ENCODE measurements at regions not wholly inside any gene's neighbourhood (a gene's known extent, or its start where the extent isn't known, plus 50 kb on each side); places are given as distances from the start of the nearest gene placed in this dataset.
"Not testable (repeated sequence)": the region's sequence is repeated elsewhere in the genome, so short reads cannot be mapped to it uniquely, and the experiment has no call there.

DNA sequence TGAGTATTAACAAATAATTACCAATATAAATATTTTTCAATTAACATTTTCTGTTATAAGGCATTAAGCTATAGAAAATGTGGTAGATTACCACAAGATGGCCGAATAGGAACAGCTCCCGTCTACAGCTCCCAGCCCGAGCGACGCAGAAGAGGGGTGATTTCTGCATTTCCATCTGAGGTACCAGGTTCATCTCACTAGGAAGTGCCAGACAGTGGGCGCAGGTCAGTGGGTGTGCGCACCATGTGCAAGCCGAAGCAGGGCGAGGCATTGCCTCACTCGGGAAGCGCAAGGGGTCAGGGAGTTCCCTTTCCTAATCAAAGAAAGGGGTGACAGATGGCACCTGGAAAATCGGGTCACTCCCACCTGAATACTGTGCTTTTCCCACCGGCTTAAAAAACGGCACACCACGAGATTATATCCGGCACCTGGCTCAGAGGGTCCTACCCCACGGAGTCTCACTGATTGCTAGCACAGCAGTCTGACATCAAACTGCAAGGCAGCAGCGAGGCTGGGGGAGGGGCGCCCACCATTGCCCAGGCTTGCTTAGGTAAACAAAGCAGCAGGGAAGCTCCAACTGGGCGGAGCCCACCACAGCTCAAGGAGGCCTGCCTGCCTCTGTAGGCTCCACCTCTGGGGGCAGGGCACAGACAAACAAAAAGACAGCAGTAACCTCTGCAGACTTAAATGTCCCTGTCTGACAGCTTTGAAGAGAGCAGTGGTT, 808.4 kb downstream of the FSCB start:
- H3K36me3 Mint-ChIP-seq (ENCODE audit: insufficient read depth in 2 of 2); H3K9me3 Mint-ChIP-seq; H3K4me1 Mint-ChIP-seq (ENCODE audit: low read depth); DNase-seq; ATAC-seq (replicated peaks in 1 of 2); H3K27ac Mint-ChIP-seq; H3K27me3 Mint-ChIP-seq (ENCODE audit: low read depth); H3K4me3 Mint-ChIP-seq: not testable (repeated sequence)

- ATAC-seq (replicated peaks in 1 of 2): no peak
- Mint-ChIP-seq H3K36me3 (ENCODE audit: insufficient read depth in 2 of 2) (peaks cover 0 to 3% of the 10 kb centered on the region in 2 donors), H3K4me1 (ENCODE audit: low read depth) (no peaks in the 10 kb centered on the region), H3K9me3 (peaks cover 0 to 10% of the 10 kb centered on the region in 2 donors), H3K27ac (no peak overlapping the region), H3K27me3 (ENCODE audit: low read depth) (no peaks in the 10 kb centered on the region), H3K4me3 (no peak overlapping the region)
- DNase-seq: no peak
Observed at GRCh38 chr14:43697003-43697402, 810.1 kb downstream of the FSCB start.

DNA sequence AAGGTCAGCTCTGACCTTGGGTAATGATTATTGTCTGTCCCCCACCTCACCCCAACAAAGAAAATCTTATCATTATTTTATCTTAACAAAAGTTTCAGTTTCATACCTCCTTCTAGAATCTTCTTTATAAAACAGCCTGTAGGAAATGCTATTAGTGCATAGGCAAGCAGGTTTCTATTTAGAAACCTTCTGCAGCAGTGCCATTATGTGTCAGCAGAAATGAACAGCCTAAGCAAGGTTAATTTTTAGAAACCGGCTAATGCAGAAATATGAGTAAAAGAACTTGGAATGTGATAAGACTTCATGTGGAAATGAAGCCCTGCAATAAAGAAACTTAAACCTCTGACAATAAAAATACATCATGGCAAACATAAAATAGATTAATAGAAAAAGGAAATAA, 814.4 kb downstream of the FSCB start:
- Mint-ChIP-seq H3K9me3 (peaks cover 0 to 14% of the 10 kb centered on the region in 2 donors), H3K4me1 (ENCODE audit: low read depth) (no peaks in the 10 kb centered on the region), H3K4me3 (no peak overlapping the region), H3K27ac (no peak overlapping the region), H3K36me3 (ENCODE audit: insufficient read depth in 2 of 2) (no peaks in the 10 kb centered on the region), H3K27me3 (ENCODE audit: low read depth) (no peaks in the 10 kb centered on the region)
- DNase-seq (no peak), ATAC-seq (replicated peaks in 1 of 2) (no peak)

DNA sequence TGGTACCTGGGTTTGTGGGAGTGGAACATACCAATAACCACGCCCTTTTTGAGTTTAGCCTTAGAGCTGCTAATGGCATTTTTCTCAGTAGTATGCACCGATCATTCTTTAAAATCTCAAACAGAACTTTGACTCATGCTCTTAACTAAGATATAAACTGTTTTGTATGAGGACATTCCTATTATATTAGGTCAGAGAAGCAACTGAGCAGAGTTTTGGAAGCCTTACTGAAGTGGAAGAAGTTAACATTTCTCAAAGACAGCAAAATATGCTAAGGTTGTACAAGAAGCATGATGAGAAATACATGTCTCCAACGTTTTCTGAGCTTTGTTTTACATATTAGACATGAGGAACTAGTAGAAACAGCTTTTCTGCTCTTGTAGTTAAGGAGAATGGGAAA, 819.2 kb downstream of the FSCB start:
- no peak for DNase-seq
- peaks cover 3 to 9% of the 10 kb centered on the region in 2 donors for H3K9me3 Mint-ChIP-seq
- no peak overlapping the region for H3K4me3 Mint-ChIP-seq
- ATAC-seq (replicated peaks in 1 of 2): no peak
- no peak overlapping the region for H3K27ac Mint-ChIP-seq
- H3K4me1 Mint-ChIP-seq (ENCODE audit: low read depth): no peaks in the 10 kb centered on the region
- H3K27me3 Mint-ChIP-seq (ENCODE audit: low read depth): no peaks in the 10 kb centered on the region
- no peaks in the 10 kb centered on the region for H3K36me3 Mint-ChIP-seq (ENCODE audit: insufficient read depth in 2 of 2)

- Mint-ChIP-seq H3K36me3 (ENCODE audit: insufficient read depth in 2 of 2) (no peaks in the 10 kb centered on the region), H3K4me1 (ENCODE audit: low read depth) (no peaks in the 10 kb centered on the region), H3K27ac (no peak overlapping the region), H3K27me3 (ENCODE audit: low read depth) (no peaks in the 10 kb centered on the region), H3K4me3 (no peak overlapping the region), H3K9me3 (peaks cover 7 to 13% of the 10 kb centered on the region in 2 donors)
- no peak for ATAC-seq (replicated peaks in 1 of 2)
- DNase-seq: no peak
Observed at GRCh38 chr14:43677581-43677980, 829.5 kb downstream of the FSCB start.

DNA sequence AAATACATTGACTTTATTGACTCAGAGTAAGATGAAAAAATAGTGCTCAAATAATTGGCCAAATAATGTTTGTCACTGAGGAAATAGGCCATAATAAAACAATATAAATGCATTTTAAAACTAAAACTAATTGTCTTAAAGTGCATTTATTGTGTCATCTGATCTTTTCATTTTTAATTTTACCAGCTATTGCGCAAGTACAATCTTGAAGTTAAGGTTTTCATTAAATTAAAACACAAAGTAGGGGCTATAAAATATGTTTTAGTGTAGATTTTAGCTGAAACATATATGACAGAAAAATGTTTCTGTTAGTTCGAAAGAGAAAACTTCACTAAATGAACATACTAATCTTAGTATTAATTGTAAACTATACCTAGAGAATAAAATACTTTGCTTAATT, 832.8 kb downstream of the FSCB start:
- Mint-ChIP-seq H3K36me3 (ENCODE audit: insufficient read depth in 2 of 2) (no peaks in the 10 kb centered on the region), H3K27ac (no peak overlapping the region), H3K9me3 (peaks cover 11 to 19% of the 10 kb centered on the region in 2 donors), H3K4me3 (no peak overlapping the region), H3K4me1 (ENCODE audit: low read depth) (no peaks in the 10 kb centered on the region), H3K27me3 (ENCODE audit: low read depth) (no peaks in the 10 kb centered on the region)
- DNase-seq (no peak), ATAC-seq (replicated peaks in 1 of 2) (no peak)

GRCh38 chr14:43671716-43672485, 835.2 kb downstream of the FSCB start:
- Mint-ChIP-seq H3K4me1 (ENCODE audit: low read depth) (no peaks in the 10 kb centered on the region), H3K4me3 (no peak overlapping the region), H3K36me3 (ENCODE audit: insufficient read depth in 2 of 2) (no peaks in the 10 kb centered on the region), H3K9me3 (peaks cover 15 to 20% of the 10 kb centered on the region in 2 donors), H3K27ac (no peak overlapping the region), H3K27me3 (ENCODE audit: low read depth) (no peaks in the 10 kb centered on the region)
- no peak for ATAC-seq (replicated peaks in 1 of 2)
- DNase-seq: no peak

GRCh38 chr14:43669355-43669754, 837.7 kb downstream of the FSCB start:
- no peaks in the 10 kb centered on the region for H3K27me3 Mint-ChIP-seq (ENCODE audit: low read depth)
- no peak overlapping the region for H3K4me3 Mint-ChIP-seq
- H3K36me3 Mint-ChIP-seq (ENCODE audit: insufficient read depth in 2 of 2): peaks cover 0 to 2% of the 10 kb centered on the region in 2 donors
- ATAC-seq (replicated peaks in 1 of 2): no peak
- H3K9me3 Mint-ChIP-seq: peaks cover 14 to 21% of the 10 kb centered on the region in 2 donors
- H3K27ac Mint-ChIP-seq: no peak overlapping the region
- no peak for DNase-seq
- no peaks in the 10 kb centered on the region for H3K4me1 Mint-ChIP-seq (ENCODE audit: low read depth)

- ATAC-seq (replicated peaks in 1 of 2) (no peak), DNase-seq (no peak)
- Mint-ChIP-seq H3K36me3 (ENCODE audit: insufficient read depth in 2 of 2) (peaks cover 0 to 2% of the 10 kb centered on the region in 2 donors), H3K27ac (no peak overlapping the region), H3K4me1 (ENCODE audit: low read depth) (no peaks in the 10 kb centered on the region), H3K9me3 (peaks cover 7 to 12% of the 10 kb centered on the region in 2 donors), H3K27me3 (ENCODE audit: low read depth) (no peaks in the 10 kb centered on the region), H3K4me3 (no peak overlapping the region)
Observed at GRCh38 chr14:43665570-43666267, 841.4 kb downstream of the FSCB start.

- not testable (repeated sequence) for ATAC-seq (replicated peaks in 1 of 2); H3K36me3 Mint-ChIP-seq (ENCODE audit: insufficient read depth in 2 of 2); H3K4me1 Mint-ChIP-seq (ENCODE audit: low read depth); H3K4me3 Mint-ChIP-seq; H3K27ac Mint-ChIP-seq; H3K27me3 Mint-ChIP-seq (ENCODE audit: low read depth); DNase-seq
- H3K9me3 Mint-ChIP-seq: peaks cover 20 to 25% of the 10 kb centered on the region in 2 donors
Observed at GRCh38 chr14:43655194-43655593, 851.9 kb downstream of the FSCB start.

DNA sequence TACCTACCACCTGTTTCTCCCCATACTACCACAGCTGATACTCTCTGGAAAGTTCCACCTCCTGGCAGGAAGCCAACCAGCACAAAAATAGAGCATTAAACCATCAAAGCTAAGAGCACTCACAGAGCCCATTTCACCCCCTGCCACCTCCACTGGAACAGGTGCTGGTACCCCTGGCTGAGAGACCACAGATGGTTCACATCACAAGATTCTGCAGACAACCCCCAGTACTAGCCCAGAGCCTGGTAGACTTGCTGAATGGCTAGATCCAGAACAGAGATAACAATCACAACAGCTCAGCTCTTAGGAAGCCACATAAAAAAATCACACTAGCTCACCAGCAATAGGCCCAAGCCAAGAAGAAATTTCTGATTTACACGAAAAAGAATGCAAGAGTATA, 855.2 kb downstream of the FSCB start:
- Mint-ChIP-seq H3K36me3 (ENCODE audit: insufficient read depth in 2 of 2) (peaks cover 0 to 2% of the 10 kb centered on the region in 2 donors), H3K4me1 (ENCODE audit: low read depth) (no peaks in the 10 kb centered on the region), H3K27ac (no peak overlapping the region), H3K9me3 (peaks cover 20 to 29% of the 10 kb centered on the region in 2 donors), H3K27me3 (ENCODE audit: low read depth) (no peaks in the 10 kb centered on the region), H3K4me3 (no peak overlapping the region)
- ATAC-seq (replicated peaks in 1 of 2) (no peak), DNase-seq (no peak)

DNA sequence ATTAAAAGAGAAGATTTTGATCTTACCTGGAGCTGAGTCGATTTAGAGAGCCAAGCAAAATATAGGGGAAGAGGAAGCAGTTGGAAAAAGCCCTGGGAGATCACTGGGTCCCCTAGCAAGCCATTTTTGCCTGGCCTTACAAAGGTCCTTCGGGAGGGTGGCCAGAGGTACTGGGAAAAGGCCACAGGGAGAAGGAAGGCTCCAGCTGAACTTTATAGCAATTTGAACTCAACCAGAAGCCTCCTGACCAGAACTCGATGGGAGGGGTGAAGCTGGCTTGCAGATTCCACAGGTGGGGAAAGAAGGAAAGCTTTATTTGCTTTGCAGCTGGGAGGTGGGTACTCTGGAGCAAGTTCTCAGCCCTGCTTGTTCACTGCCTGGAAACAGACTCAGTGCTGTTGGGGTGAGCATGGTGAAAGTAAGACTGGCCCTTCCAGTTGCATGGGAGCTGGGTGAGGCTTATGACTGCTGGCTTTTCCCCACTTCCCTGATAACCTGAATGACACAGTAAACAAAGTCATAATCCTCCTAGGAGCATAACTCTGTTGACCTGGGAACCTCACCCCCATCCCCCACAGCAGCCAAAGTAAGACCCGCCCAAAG, 855.8 kb downstream of the FSCB start:
- no peaks in the 10 kb centered on the region for H3K4me1 Mint-ChIP-seq (ENCODE audit: low read depth)
- ATAC-seq (replicated peaks in 1 of 2) (no peak), DNase-seq (no peak)
- H3K36me3 Mint-ChIP-seq (ENCODE audit: insufficient read depth in 2 of 2): peaks cover 0 to 2% of the 10 kb centered on the region in 2 donors
- no peaks in the 10 kb centered on the region for H3K27me3 Mint-ChIP-seq (ENCODE audit: low read depth)
- H3K9me3 Mint-ChIP-seq: peaks cover 20 to 25% of the 10 kb centered on the region in 2 donors
- no peak overlapping the region for H3K27ac Mint-ChIP-seq
- no peak overlapping the region for H3K4me3 Mint-ChIP-seq

GRCh38 chr14:43649508-43649907, 857.6 kb downstream of the FSCB start:
- H3K27me3 Mint-ChIP-seq (ENCODE audit: low read depth): no peaks in the 10 kb centered on the region
- no peak overlapping the region for H3K4me3 Mint-ChIP-seq
- peaks cover 0 to 2% of the 10 kb centered on the region in 2 donors for H3K36me3 Mint-ChIP-seq (ENCODE audit: insufficient read depth in 2 of 2)
- no peak for ATAC-seq (replicated peaks in 1 of 2)
- DNase-seq: no peak
- peaks cover 15 to 27% of the 10 kb centered on the region in 2 donors for H3K9me3 Mint-ChIP-seq
- no peaks in the 10 kb centered on the region for H3K4me1 Mint-ChIP-seq (ENCODE audit: low read depth)
- no peak overlapping the region for H3K27ac Mint-ChIP-seq

All from activated T-cell treated with anti-CD3 and anti-CD28 coated beads, Interleukin-2, amount 50 U/mL, for 72 hours (primary cell).